HCT116 (cell line): ENCODE measurements at regions not wholly inside any gene's neighbourhood (a gene's known extent, or its start where the extent isn't known, plus 50 kb on each side); places are given as distances from the start of the nearest gene placed in this dataset.

ENCODE experiments used
- ATAC-seq: fragments of 200-7000 bp; cut with Tn5 transposase; 2 replicates; pipeline ENCODE4 v1.9.1; 2020; ENCODE audit warnings: mild to moderate bottlenecking, moderate library complexity
- BruUV-seq: library from RNA; stranded (reverse); fragments of 400-500 nt; replicated peaks from 2 replicates; lab custom pipeline; 2021; lab: Mats Ljungman, UMichigan
- CTCF ChIA-PET: fragments of 300-600 bp; sonication (Branson Sonifier 250); formaldehyde crosslinking; loops from one replicate; lab custom pipeline; 2021; ENCODE audit warnings: antibody characterized with exemption; lab: Charles Lee
- POLR2A ChIA-PET: fragments of 300-600, 350-600 bp; sonication (Branson Sonifier 250); formaldehyde crosslinking; loops from one replicate; lab custom pipeline; 2021; ENCODE audit warnings: antibody characterized with exemption; lab: Charles Lee
- RAD21 ChIA-PET, 2 experiments: fragments of 300-600 bp; sonication (Branson Sonifier 250); formaldehyde crosslinking; loops; one replicate each; lab custom pipeline; 2023; ENCODE audit warnings: low total read pairs in 2 of 2; ENCODE audit not compliant: uncharacterized antibody in 2 of 2, unreplicated experiment in 2 of 2, low non-redundant PET in 1 of 2; lab: Charles Lee
- DNase-seq: peaks from one replicate; pipeline ENCODE4 v3.0.0-alpha.2; 2010; ENCODE audit warnings: low read depth, low spot score
- H2AFZ ChIP-seq: fragments of 200-600 bp; shearing (Covaris generic), sonication (generic); 2 replicates; pipeline ENCODE4 v1.6.1; 2017; ENCODE audit warnings: low read depth, mixed run types, mixed read lengths, antibody characterized with exemption, low read length; ENCODE audit not compliant: poor library complexity, severe bottlenecking
- H3K27ac ChIP-seq: 2 replicates; pipeline ENCODE4 v1.5.1; 2012; ENCODE audit warnings: low read depth, low read length
- H3K27me3 ChIP-seq: fragments of 200-600 bp; sonication (generic); 2 replicates; pipeline ENCODE4 v1.6.1; 2016; ENCODE audit warnings: mixed run types, low read length, mixed read lengths; ENCODE audit not compliant: insufficient read depth
- H3K36me3 ChIP-seq, 2 experiments: fragments of 200-500 bp in 1 of 2; fragments of 200-600 bp in 1 of 2; sonication (Bioruptor generic) in 1 of 2; sonication (generic) in 1 of 2; 2 replicates each; pipeline versions ENCODE4 v1.5.1 to v1.6.1; 2014 to 2016; ENCODE audit warnings: low read length in 2 of 2, inconsistent platforms in 1 of 2, mixed read lengths in 1 of 2, mixed run types in 1 of 2; ENCODE audit not compliant: insufficient read depth in 2 of 2, control insufficient read depth in 1 of 2
- H3K4me1 ChIP-seq, 2 experiments: fragments of 200-600 bp in 1 of 2; sonication (generic) in 1 of 2; 2 replicates each; pipeline versions ENCODE4 v1.5.1 to v1.6.1; 2012 to 2017; ENCODE audit warnings: low read length in 2 of 2, inconsistent platforms in 1 of 2, mild to moderate bottlenecking in 1 of 2, mixed read lengths in 1 of 2, mixed run types in 1 of 2, moderate library complexity in 1 of 2; ENCODE audit not compliant: insufficient read depth in 2 of 2, control insufficient read depth in 1 of 2
- H3K4me2 ChIP-seq: fragments of 200-600 bp; sonication (generic); 2 replicates; pipeline ENCODE4 v1.6.1; 2017; ENCODE audit warnings: mixed run types, low read length, mixed read lengths
- H3K4me3 ChIP-seq, 2 experiments: fragments of 200-600 bp in 1 of 2; sonication (generic) in 1 of 2; replicated peaks in 1 of 2; 2 replicates each; pipeline ENCODE4 v1.5.1; 2011 to 2016; ENCODE audit warnings: low read length in 2 of 2, control low read depth in 1 of 2, low read depth in 1 of 2, mild to moderate bottlenecking in 1 of 2, mixed read lengths in 1 of 2, mixed run types in 1 of 2
- H3K79me2 ChIP-seq: fragments of 200-600 bp; sonication (generic); 2 replicates; pipeline ENCODE4 v1.6.1; 2017; ENCODE audit warnings: mild to moderate bottlenecking, mixed run types, low read length, moderate library complexity, mixed read lengths; ENCODE audit not compliant: insufficient read depth
- H3K9ac ChIP-seq: fragments of 200-600 bp; sonication (generic); 2 replicates; pipeline ENCODE4 v1.6.1; 2016; ENCODE audit warnings: low read length, mixed read lengths
- H3K9me2 ChIP-seq: fragments of 200-600 bp; sonication (generic), shearing (Covaris generic); 2 replicates; pipeline ENCODE4 v1.6.1; 2017; ENCODE audit warnings: mixed run types, mild to moderate bottlenecking, moderate library complexity; ENCODE audit not compliant: insufficient read depth
- H3K9me3 ChIP-seq, 2 experiments: fragments of 200-500 bp in 1 of 2; fragments of 200-600 bp in 1 of 2; sonication (Bioruptor generic) in 1 of 2; sonication (generic) in 1 of 2; 2 replicates each; pipeline ENCODE4 v1.6.1; 2014 to 2017; ENCODE audit warnings: low read length in 2 of 2, mixed read lengths in 2 of 2, inconsistent platforms in 1 of 2, low read depth in 1 of 2, mild to moderate bottlenecking in 1 of 2, mixed run types in 1 of 2, moderate library complexity in 1 of 2; ENCODE audit not compliant: control insufficient read depth in 1 of 2, insufficient read depth in 1 of 2
- H4K20me1 ChIP-seq: fragments of 200-600 bp; sonication (generic), shearing (Covaris generic); 2 replicates; pipeline ENCODE4 v1.6.1; 2017; ENCODE audit warnings: mixed run types, mild to moderate bottlenecking, moderate library complexity; ENCODE audit not compliant: insufficient read depth
- CBX3 ChIP-seq: IDR thresholded peaks from 2 replicates; pipeline ENCODE4 v1.6.1; 2012; ENCODE audit warnings: low read depth
- CEBPB ChIP-seq: IDR thresholded peaks from 2 replicates; pipeline ENCODE4 v1.6.1; 2012; ENCODE audit warnings: low read depth
- EGR1 ChIP-seq: IDR thresholded peaks from 2 replicates; pipeline ENCODE4 v1.6.1; 2012; ENCODE audit warnings: low read depth
- ELF1 ChIP-seq: IDR thresholded peaks from 2 replicates; pipeline ENCODE4 v1.6.1; 2012; ENCODE audit warnings: low read depth, borderline replicate concordance
- JUND ChIP-seq: IDR thresholded peaks from 2 replicates; pipeline ENCODE4 v1.6.1; 2012
- POLR2A ChIP-seq: IDR thresholded peaks from 2 replicates; pipeline ENCODE4 v1.7.0; 2011; ENCODE audit warnings: borderline replicate concordance; ENCODE audit not compliant: insufficient read depth, insufficient read length; ENCODE audit errors: extremely low read depth
- POLR2AphosphoS5 ChIP-seq: IDR thresholded peaks from 2 replicates; pipeline ENCODE4 v1.6.1; 2011; ENCODE audit warnings: mild to moderate bottlenecking, low read depth, low read length, moderate library complexity
- RAD21 ChIP-seq: IDR thresholded peaks from 2 replicates; pipeline ENCODE4 v1.6.1; 2012; ENCODE audit warnings: low read depth, mild to moderate bottlenecking
- SIN3A ChIP-seq: IDR thresholded peaks from 2 replicates; pipeline ENCODE4 v1.6.1; 2012; ENCODE audit warnings: low read depth
- SRF ChIP-seq: IDR thresholded peaks from 2 replicates; pipeline ENCODE4 v1.6.1; 2012; ENCODE audit warnings: low read depth
- TCF7L2 ChIP-seq: IDR thresholded peaks from 2 replicates; pipeline ENCODE4 v1.7.0; 2011; ENCODE audit warnings: borderline replicate concordance, inconsistent platforms; ENCODE audit not compliant: insufficient read depth, insufficient read length; ENCODE audit errors: extremely low read depth
- ZBTB33 ChIP-seq: IDR thresholded peaks from 2 replicates; pipeline ENCODE4 v1.6.1; 2011; ENCODE audit warnings: mild to moderate bottlenecking, low read length, moderate library complexity; ENCODE audit not compliant: insufficient replicate concordance; ENCODE audit errors: extremely low read depth
- intact Hi-C: fragments of 100-400 bp; cut with micrococcal nuclease; formaldehyde crosslinking; loops from 2 replicates; pipeline ENCODE4 v1.10.0; 2022

DNA sequence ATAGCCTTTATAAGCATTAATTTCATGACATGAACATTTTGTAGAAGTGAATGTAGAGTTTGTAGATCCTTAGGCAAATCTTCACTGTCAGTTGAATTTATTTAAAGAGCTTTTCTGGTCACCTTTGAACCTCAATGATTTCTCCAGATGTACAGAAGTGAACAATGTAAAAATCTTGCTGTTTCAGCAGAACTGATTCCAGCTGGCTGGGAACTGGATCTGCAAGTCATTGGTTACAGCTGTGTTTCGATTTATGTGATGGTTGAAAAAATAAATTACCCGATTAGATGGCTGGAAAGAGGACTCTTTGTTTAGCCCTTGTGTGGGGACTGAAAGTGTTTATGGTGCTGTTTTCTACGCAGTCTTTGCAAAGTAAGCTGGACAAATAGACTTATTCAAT is 849.8 kb downstream of the USP25 start:
- ATAC-seq (no peak), DNase-seq (no peak)
- H3K27ac ChIP-seq: no peak overlapping the region
- no peaks in the 10 kb centered on the region for H3K9me2 ChIP-seq
- ChIA-PET CTCF (no interaction called here), POLR2A (no interaction called here), RAD21 (no interaction called here)
- intact Hi-C loops: no loop called here
- H3K79me2 ChIP-seq: no peaks in the 10 kb centered on the region
- H3K9me3 ChIP-seq: peaks cover 12 to 19% of the 10 kb centered on the region in 2 experiments; a peak in 2 of 4 replicates
- no peaks in the 10 kb centered on the region for H3K36me3 ChIP-seq
- BruUV-seq: no TSS peak
- no peaks in the 10 kb centered on the region for H3K4me1 ChIP-seq
- H3K9ac ChIP-seq: no peak overlapping the region
- no peak overlapping the region for H3K4me3 ChIP-seq
- no peak overlapping the region for H2AFZ ChIP-seq
- no peaks in the 10 kb centered on the region for H3K27me3 ChIP-seq
- TF ChIP-seq CBX3 (no peak), SRF (no peak)
- no peaks in the 10 kb centered on the region for H4K20me1 ChIP-seq
- H3K4me2 ChIP-seq: no peak overlapping the region

- Histone ChIP-seq H3K36me3 (no peaks in the 10 kb centered on the region), H3K4me1 (no peaks in the 10 kb centered on the region), H4K20me1 (no peaks in the 10 kb centered on the region), H3K27me3 (no peaks in the 10 kb centered on the region), H2AFZ (no peak overlapping the region), H3K9ac (no peak overlapping the region), H3K4me3 (no peak overlapping the region), H3K9me2 (no peaks in the 10 kb centered on the region), H3K9me3 (peaks cover 7 to 14% of the 10 kb centered on the region in 2 experiments; a peak in 2 of 4 replicates), H3K4me2 (no peak overlapping the region), H3K79me2 (no peaks in the 10 kb centered on the region), H3K27ac (no peak overlapping the region)
- intact Hi-C loops: no loop called here
- RAD21 ChIA-PET: no interaction called here
- CTCF ChIA-PET: no interaction called here
- ATAC-seq (no peak), DNase-seq (no peak)
- POLR2A ChIA-PET: no interaction called here
- no TSS peak for BruUV-seq
- TF ChIP-seq TCF7L2 (no peak), SIN3A (no peak), SRF (no peak), ELF1 (no peak), EGR1 (no peak), CBX3 (no peak), RAD21 (no peak), CEBPB (no peak), JUND (no peak), POLR2AphosphoS5 (no peak), POLR2A (no peak), ZBTB33 (no peak)
Measured at GRCh38 chr21:16580661-16581060, 850.9 kb downstream of the USP25 start.
